ENCODE measurements at regions not wholly inside any gene's neighbourhood (a gene's known extent, or its start where the extent isn't known, plus 50 kb on each side); places are given as distances from the start of the nearest gene placed in this dataset.

DNA sequence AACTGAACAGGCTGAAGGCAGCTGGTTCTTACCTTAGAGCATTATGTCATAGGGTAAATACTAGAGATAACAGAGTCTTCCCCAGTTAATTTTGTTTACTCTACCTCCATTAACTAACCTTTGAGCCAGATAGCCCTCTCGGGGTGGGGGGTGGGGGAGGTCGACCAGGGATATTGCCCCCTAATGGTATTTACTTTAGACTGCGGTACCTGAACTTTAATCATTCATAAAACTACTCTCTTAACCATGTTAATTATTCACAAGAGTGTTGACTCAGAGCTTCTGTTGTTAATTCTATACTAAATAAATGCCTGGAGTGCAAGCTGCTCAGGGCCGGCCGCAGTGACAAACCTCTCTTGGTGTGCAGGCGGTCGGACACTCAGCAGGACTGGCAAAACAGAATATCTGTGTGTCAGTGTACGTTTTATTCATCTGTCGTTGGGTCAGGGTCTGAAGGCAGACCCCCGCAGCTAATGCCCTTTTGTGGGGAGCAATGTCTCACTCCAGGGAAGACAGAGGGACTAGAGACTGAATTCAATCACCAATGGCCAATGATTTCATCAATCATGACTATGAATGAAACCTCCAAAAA, 152.4 kb upstream of the COL21A1 start:
- no peak for TF ChIP-seq ZFX (IDR thresholded peaks at IDR 0.05; ENCODE audit: borderline replicate concordance)
- TF ChIP-seq, protein P1, sequence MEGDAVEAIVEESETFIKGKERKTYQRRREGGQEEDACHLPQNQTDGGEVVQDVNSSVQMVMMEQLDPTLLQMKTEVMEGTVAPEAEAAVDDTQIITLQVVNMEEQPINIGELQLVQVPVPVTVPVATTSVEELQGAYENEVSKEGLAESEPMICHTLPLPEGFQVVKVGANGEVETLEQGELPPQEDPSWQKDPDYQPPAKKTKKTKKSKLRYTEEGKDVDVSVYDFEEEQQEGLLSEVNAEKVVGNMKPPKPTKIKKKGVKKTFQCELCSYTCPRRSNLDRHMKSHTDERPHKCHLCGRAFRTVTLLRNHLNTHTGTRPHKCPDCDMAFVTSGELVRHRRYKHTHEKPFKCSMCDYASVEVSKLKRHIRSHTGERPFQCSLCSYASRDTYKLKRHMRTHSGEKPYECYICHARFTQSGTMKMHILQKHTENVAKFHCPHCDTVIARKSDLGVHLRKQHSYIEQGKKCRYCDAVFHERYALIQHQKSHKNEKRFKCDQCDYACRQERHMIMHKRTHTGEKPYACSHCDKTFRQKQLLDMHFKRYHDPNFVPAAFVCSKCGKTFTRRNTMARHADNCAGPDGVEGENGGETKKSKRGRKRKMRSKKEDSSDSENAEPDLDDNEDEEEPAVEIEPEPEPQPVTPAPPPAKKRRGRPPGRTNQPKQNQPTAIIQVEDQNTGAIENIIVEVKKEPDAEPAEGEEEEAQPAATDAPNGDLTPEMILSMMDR (IDR thresholded peaks at IDR 0.05), result no peak
- H3K27ac ChIP-seq, result peak overlapping the region; percentile 78

DNA sequence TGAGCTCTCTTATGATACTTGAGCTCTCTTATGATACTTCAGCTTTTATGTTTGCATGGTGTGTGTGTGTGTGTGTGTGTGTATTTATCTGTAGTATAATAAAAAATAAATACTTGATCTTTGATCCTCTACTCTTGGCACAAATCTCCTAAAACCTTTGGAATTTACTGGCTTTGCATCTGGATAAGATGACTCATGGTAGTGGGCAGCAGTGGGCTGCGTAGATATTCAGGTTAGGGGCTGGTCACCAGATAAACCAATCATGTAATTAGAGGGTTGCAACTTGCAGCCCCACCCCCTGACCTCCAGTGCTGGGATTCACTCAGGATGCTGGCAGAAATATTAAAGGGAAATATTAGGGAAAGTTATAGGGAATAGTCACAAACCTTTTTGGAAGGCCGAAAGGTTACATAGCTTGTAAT, 151.9 kb upstream of the COL21A1 start:
- TF ChIP-seq, protein P1 (IDR thresholded peaks at IDR 0.05), result no peak
- peak overlapping the region; percentile 78 for H3K27ac ChIP-seq

DNA sequence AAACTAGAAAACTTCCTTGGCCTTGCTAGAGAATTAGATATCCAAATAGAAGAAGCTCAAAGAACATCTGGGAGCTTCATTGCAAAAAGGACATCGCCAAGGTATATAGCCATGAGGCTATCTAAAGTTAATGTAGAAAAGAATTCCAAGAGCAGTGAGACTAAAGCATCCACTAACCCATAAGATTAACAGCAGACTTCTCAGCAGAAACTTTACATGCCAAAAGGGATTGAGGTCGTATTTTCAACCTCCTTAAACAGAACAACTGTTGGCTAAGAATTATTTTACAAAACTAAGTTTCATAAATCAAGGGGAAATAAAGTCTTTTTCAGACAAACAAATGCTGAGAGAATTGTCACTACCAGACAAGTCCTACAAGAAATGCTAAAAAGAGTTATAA, 149.1 kb upstream of the COL21A1 start:
- TF ChIP-seq ZFX (IDR thresholded peaks at IDR 0.05; ENCODE audit: borderline replicate concordance), result no peak
- TF ChIP-seq, protein P1 (IDR thresholded peaks at IDR 0.05), result no peak
- no peak overlapping the region for H3K27ac ChIP-seq

DNA sequence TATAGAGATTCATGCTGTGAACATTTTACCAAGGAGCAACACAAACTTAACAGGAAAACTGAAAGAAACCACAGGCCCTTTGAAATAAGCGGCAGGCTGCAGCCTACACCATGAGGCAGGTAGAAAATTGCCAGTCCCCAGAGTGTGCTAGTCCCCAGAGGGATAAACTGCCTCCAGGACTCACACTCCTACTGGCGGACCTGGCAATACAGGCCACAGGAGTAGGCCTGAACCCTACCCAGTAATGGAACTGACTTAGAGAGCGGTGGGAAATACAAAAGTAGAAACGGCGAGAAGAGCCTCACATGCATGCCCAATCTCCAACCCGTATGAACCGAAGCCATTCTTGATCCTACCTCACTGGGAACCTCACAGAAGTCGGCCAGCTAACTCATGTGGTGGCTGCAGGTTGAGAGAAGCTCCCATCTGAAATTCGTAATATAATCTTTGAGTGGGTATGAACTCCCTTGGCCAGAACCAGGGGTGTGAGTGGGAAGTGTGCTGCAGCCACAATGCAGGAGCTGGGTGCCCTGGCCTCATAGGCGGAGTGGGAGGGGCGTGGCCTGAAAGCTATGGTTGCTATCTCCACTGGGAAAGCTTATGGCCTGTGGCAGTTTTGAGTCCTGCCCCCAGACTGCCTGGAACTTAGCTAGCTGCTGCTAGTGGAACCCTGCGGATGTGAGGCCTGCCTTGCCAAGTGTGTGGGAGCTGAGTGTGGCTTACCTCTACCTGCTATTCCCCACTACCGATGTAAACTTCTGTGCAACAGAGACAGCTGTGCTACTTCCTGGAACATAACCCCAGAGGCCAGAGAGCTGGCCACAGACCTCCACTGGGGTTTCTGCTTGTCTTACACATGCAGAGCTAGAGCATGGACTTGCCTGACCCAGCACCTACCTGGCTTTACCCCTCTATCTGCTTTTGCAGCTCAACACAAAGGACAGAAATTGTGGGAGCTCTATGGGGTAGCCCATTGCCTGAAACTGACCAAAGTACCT, 146.5 kb upstream of the COL21A1 start:
- no peak for TF ChIP-seq ZFX (IDR thresholded peaks at IDR 0.05; ENCODE audit: borderline replicate concordance)
- TF ChIP-seq, protein P1 (IDR thresholded peaks at IDR 0.05), result no peak
- no peak overlapping the region for H3K27ac ChIP-seq

DNA sequence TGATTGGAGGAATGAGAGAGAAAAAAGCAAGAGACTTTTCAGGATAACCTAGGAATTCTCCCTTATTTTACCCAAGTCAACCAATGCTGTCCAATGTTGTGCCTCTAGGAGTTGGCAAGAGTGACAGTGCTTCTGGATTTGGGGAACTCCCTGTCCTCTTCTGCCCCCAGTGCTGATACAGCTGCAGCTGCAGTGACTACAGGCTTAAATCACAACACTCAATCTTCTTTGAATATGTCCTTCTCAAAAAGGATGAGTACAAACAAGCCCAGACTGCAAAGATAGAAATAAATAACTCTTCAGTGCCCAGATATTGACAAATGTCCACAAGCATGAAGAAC, 141.0 kb upstream of the COL21A1 start:
- TF ChIP-seq, protein P1 (IDR thresholded peaks at IDR 0.05), result no peak
- TF ChIP-seq ZFX (IDR thresholded peaks at IDR 0.05; ENCODE audit: borderline replicate concordance), result no peak
- H3K27ac ChIP-seq, result no peak overlapping the region

DNA sequence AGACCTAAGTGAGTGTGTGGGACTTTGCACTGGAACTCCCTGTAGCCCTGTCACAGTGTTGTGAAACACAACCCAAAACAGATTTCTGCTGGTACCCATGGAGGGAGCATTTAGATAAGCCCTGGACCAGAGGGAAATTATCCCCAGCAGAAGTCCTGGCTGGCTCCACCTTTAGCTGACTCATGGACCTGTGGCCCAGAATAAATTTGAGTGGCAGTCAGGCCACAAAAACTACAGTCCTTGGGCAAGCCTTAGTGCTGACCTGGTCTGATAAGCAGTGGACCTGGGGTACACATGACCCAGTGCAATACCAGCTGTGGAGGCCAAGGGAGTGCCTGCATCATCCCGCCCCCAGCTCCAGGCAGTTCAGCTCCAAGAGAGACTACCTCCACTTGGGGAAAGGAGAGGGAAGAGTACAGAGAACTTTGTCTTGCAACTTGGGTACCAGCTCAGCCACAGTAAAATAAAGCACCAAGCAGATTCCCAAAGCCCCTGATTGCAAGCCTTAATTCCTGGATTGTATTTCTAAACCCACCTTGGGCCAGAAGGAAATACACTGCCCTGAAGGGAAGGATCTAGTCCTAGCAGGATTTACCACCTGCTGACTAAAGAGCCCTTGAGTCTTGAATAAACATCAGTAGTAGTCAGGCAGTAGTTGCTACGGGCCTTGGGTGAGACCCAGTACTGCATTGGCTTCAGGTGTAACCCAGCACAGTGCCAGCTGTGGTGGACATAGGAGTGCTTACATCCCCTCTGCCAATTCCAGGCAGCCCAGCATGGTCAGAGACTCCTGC, 140.4 kb upstream of the COL21A1 start:
- TF ChIP-seq ZFX (IDR thresholded peaks at IDR 0.05; ENCODE audit: borderline replicate concordance), result no peak
- TF ChIP-seq, protein P1 (IDR thresholded peaks at IDR 0.05), result no peak
- H3K27ac ChIP-seq, result no peak overlapping the region

Measured in 22Rv1 (cell line).